Fibroblast of mammary gland (primary cell): ENCODE measurements at regions not wholly inside any gene's neighbourhood (a gene's known extent, or its start where the extent isn't known, plus 50 kb on each side); places are given as distances from the start of the nearest gene placed in this dataset.
A peak's percentile ranks its signal among the peaks of the same experiment; 100 is the strongest.
"Not testable (repeated sequence)": the region's sequence is repeated elsewhere in the genome, so short reads cannot be mapped to it uniquely, and the experiment has no call there.

ENCODE experiments used
- DNase-seq: peaks from one replicate; pipeline ENCODE4 v3.0.0-alpha.2; 2010; ENCODE audit warnings: low read depth
- H3K4me3 ChIP-seq: 2 replicates; pipeline ENCODE4 v1.5.1; 2011; ENCODE audit warnings: low read depth, mild to moderate bottlenecking, low read length, moderate library complexity; ENCODE audit not compliant: control insufficient read depth
- CTCF ChIP-seq: conservative IDR thresholded peaks from 2 replicates; pipeline ENCODE4 v1.5.1; 2011; ENCODE audit warnings: low read depth, low read length, inconsistent platforms; ENCODE audit not compliant: control insufficient read depth, insufficient read depth

GRCh38 chr10:58064714-58065528, 202.8 kb downstream of the IPMK start:
- H3K4me3 ChIP-seq: no peak overlapping the region
- peak; percentile 86 for TF ChIP-seq CTCF
- peak; percentile 65 for DNase-seq

- DNase-seq: peak; percentile 1
- no peak for TF ChIP-seq CTCF
- H3K4me3 ChIP-seq: no peak overlapping the region
Measured at GRCh38 chr10:58063861-58064480, 203.7 kb downstream of the IPMK start.

- not testable (repeated sequence) for H3K4me3 ChIP-seq, DNase-seq
Measured at GRCh38 chr10:58058683-58059082, 209.0 kb downstream of the IPMK start.

GRCh38 chr10:58054881-58055280, 212.8 kb downstream of the IPMK start:
- DNase-seq: no peak
- H3K4me3 ChIP-seq: no peak overlapping the region
- TF ChIP-seq CTCF: no peak

- TF ChIP-seq CTCF: no peak
- no peak for DNase-seq
- no peak overlapping the region for H3K4me3 ChIP-seq
Measured at GRCh38 chr10:58052772-58053171, 214.9 kb downstream of the IPMK start.

- no peak for DNase-seq
- TF ChIP-seq CTCF: no peak
- no peak overlapping the region for H3K4me3 ChIP-seq
Measured at GRCh38 chr10:58050575-58050974, 217.1 kb downstream of the IPMK start.

- TF ChIP-seq CTCF: no peak
- DNase-seq: peak; percentile 19
- H3K4me3 ChIP-seq: no peak overlapping the region
Measured at GRCh38 chr10:58048936-58049335, 218.8 kb downstream of the IPMK start.
